ENCODE measurements at regions not wholly inside any gene's neighbourhood (a gene's known extent, or its start where the extent isn't known, plus 50 kb on each side); places are given as distances from the start of the nearest gene placed in this dataset.

- H3K36me3 ChIP-seq = no peaks in the 10 kb centered on the region
- intact Hi-C loops (cut with DNase I) = no loop called here
- no peak for TF ChIP-seq CTCF (IDR thresholded peaks at IDR 0.05)
- TF ChIP-seq POLR2A (IDR thresholded peaks at IDR 0.05) = no peak
- no peak for TF ChIP-seq POLR2AphosphoS5 (IDR thresholded peaks at IDR 0.05; ENCODE audit: insufficient read depth in 1 of 2, low read depth in 1 of 2)
- H3K9me3 ChIP-seq = no peaks in the 10 kb centered on the region
- no peak overlapping the region for H3K27ac ChIP-seq
- no peak for DNase-seq (ENCODE audit: extremely low spot score in 2 of 2)
- no peak overlapping the region for H3K4me3 ChIP-seq
- no peaks in the 10 kb centered on the region for H3K27me3 ChIP-seq
- no peaks in the 10 kb centered on the region for H3K4me1 ChIP-seq
Measured at GRCh38 chr4:179112441-179113170, 1670.4 kb upstream of the AGA start.

- no peak overlapping the region for H3K27ac ChIP-seq
- H3K36me3 ChIP-seq = no peaks in the 10 kb centered on the region
- TF ChIP-seq POLR2A (IDR thresholded peaks at IDR 0.05) (no peak), POLR2AphosphoS5 (IDR thresholded peaks at IDR 0.05; ENCODE audit: insufficient read depth in 1 of 2, low read depth in 1 of 2) (no peak)
- H3K27me3 ChIP-seq = no peaks in the 10 kb centered on the region
- H3K9me3 ChIP-seq = no peaks in the 10 kb centered on the region
- no peak overlapping the region for H3K4me3 ChIP-seq
- intact Hi-C loops (cut with DNase I) = no loop called here
- H3K4me1 ChIP-seq = no peaks in the 10 kb centered on the region
- no peak for DNase-seq (ENCODE audit: extremely low spot score in 2 of 2)
Measured at GRCh38 chr4:179114615-179115014, 1672.4 kb upstream of the AGA start.

- TF ChIP-seq POLR2A (IDR thresholded peaks at IDR 0.05) (no peak), CTCF (IDR thresholded peaks at IDR 0.05) (no peak), POLR2AphosphoS5 (IDR thresholded peaks at IDR 0.05; ENCODE audit: insufficient read depth in 1 of 2, low read depth in 1 of 2) (no peak)
- Histone ChIP-seq H3K4me3 (no peak overlapping the region), H3K36me3 (no peaks in the 10 kb centered on the region), H3K27me3 (no peaks in the 10 kb centered on the region), H3K9me3 (no peaks in the 10 kb centered on the region), H3K4me1 (no peaks in the 10 kb centered on the region), H3K27ac (no peak overlapping the region)
- no peak for DNase-seq (ENCODE audit: extremely low spot score in 2 of 2)
- intact Hi-C loops (cut with DNase I) = no loop called here
Measured at GRCh38 chr4:179116011-179116410, 1673.8 kb upstream of the AGA start.

- intact Hi-C loops (cut with DNase I) = no loop called here
- Histone ChIP-seq H3K27ac (no peak overlapping the region), H3K9me3 (no peaks in the 10 kb centered on the region), H3K4me1 (no peaks in the 10 kb centered on the region), H3K27me3 (no peaks in the 10 kb centered on the region), H3K36me3 (no peaks in the 10 kb centered on the region), H3K4me3 (no peak overlapping the region)
- DNase-seq (ENCODE audit: extremely low spot score in 2 of 2) = no peak
- TF ChIP-seq POLR2A (IDR thresholded peaks at IDR 0.05) (no peak), CTCF (IDR thresholded peaks at IDR 0.05) (no peak), POLR2AphosphoS5 (IDR thresholded peaks at IDR 0.05; ENCODE audit: insufficient read depth in 1 of 2, low read depth in 1 of 2) (no peak)
Measured at GRCh38 chr4:179116581-179116980, 1674.3 kb upstream of the AGA start.

GRCh38 chr4:179123084-179123483, 1680.8 kb upstream of the AGA start:
- intact Hi-C loops (cut with DNase I) = no loop called here
- no peaks in the 10 kb centered on the region for H3K9me3 ChIP-seq
- no peak overlapping the region for H3K27ac ChIP-seq
- TF ChIP-seq CTCF (IDR thresholded peaks at IDR 0.05) (no peak), POLR2A (IDR thresholded peaks at IDR 0.05) (no peak), POLR2AphosphoS5 (IDR thresholded peaks at IDR 0.05; ENCODE audit: insufficient read depth in 1 of 2, low read depth in 1 of 2) (no peak)
- H3K36me3 ChIP-seq = no peaks in the 10 kb centered on the region
- H3K27me3 ChIP-seq = no peaks in the 10 kb centered on the region
- H3K4me1 ChIP-seq = no peaks in the 10 kb centered on the region
- DNase-seq (ENCODE audit: extremely low spot score in 2 of 2) = no peak
- no peak overlapping the region for H3K4me3 ChIP-seq

Data from vagina (tissue), 2 donors.